HCT116 (cell line): ENCODE measurements at regions not wholly inside any gene's neighbourhood (a gene's known extent, or its start where the extent isn't known, plus 50 kb on each side); places are given as distances from the start of the nearest gene placed in this dataset.

Experiments
- ATAC-seq: fragments of 200-7000 bp; cut with Tn5 transposase; 2 replicates; pipeline ENCODE4 v1.9.1; 2020; ENCODE audit warnings: mild to moderate bottlenecking, moderate library complexity
- BruUV-seq: library from RNA; stranded (reverse); fragments of 400-500 nt; replicated peaks from 2 replicates; lab custom pipeline; 2021; lab: Mats Ljungman, UMichigan
- CTCF ChIA-PET: fragments of 300-600 bp; sonication (Branson Sonifier 250); formaldehyde crosslinking; loops from one replicate; lab custom pipeline; 2021; ENCODE audit warnings: antibody characterized with exemption; lab: Charles Lee
- POLR2A ChIA-PET: fragments of 300-600, 350-600 bp; sonication (Branson Sonifier 250); formaldehyde crosslinking; loops from one replicate; lab custom pipeline; 2021; ENCODE audit warnings: antibody characterized with exemption; lab: Charles Lee
- RAD21 ChIA-PET, 2 experiments: fragments of 300-600 bp; sonication (Branson Sonifier 250); formaldehyde crosslinking; loops; one replicate each; lab custom pipeline; 2023; ENCODE audit warnings: low total read pairs in 2 of 2; ENCODE audit not compliant: uncharacterized antibody in 2 of 2, unreplicated experiment in 2 of 2, low non-redundant PET in 1 of 2; lab: Charles Lee
- DNase-seq: peaks from one replicate; pipeline ENCODE4 v3.0.0-alpha.2; 2010; ENCODE audit warnings: low read depth, low spot score
- H2AFZ ChIP-seq: fragments of 200-600 bp; shearing (Covaris generic), sonication (generic); 2 replicates; pipeline ENCODE4 v1.6.1; 2017; ENCODE audit warnings: low read depth, mixed run types, mixed read lengths, antibody characterized with exemption, low read length; ENCODE audit not compliant: poor library complexity, severe bottlenecking
- H3K27ac ChIP-seq: 2 replicates; pipeline ENCODE4 v1.5.1; 2012; ENCODE audit warnings: low read depth, low read length
- H3K27me3 ChIP-seq: fragments of 200-600 bp; sonication (generic); 2 replicates; pipeline ENCODE4 v1.6.1; 2016; ENCODE audit warnings: mixed run types, low read length, mixed read lengths; ENCODE audit not compliant: insufficient read depth
- H3K36me3 ChIP-seq, 2 experiments: fragments of 200-500 bp in 1 of 2; fragments of 200-600 bp in 1 of 2; sonication (Bioruptor generic) in 1 of 2; sonication (generic) in 1 of 2; 2 replicates each; pipeline versions ENCODE4 v1.5.1 to v1.6.1; 2014 to 2016; ENCODE audit warnings: low read length in 2 of 2, inconsistent platforms in 1 of 2, mixed read lengths in 1 of 2, mixed run types in 1 of 2; ENCODE audit not compliant: insufficient read depth in 2 of 2, control insufficient read depth in 1 of 2
- H3K4me1 ChIP-seq, 2 experiments: fragments of 200-600 bp in 1 of 2; sonication (generic) in 1 of 2; 2 replicates each; pipeline versions ENCODE4 v1.5.1 to v1.6.1; 2012 to 2017; ENCODE audit warnings: low read length in 2 of 2, inconsistent platforms in 1 of 2, mild to moderate bottlenecking in 1 of 2, mixed read lengths in 1 of 2, mixed run types in 1 of 2, moderate library complexity in 1 of 2; ENCODE audit not compliant: insufficient read depth in 2 of 2, control insufficient read depth in 1 of 2
- H3K4me2 ChIP-seq: fragments of 200-600 bp; sonication (generic); 2 replicates; pipeline ENCODE4 v1.6.1; 2017; ENCODE audit warnings: mixed run types, low read length, mixed read lengths
- H3K4me3 ChIP-seq, 2 experiments: fragments of 200-600 bp in 1 of 2; sonication (generic) in 1 of 2; replicated peaks in 1 of 2; 2 replicates each; pipeline ENCODE4 v1.5.1; 2011 to 2016; ENCODE audit warnings: low read length in 2 of 2, control low read depth in 1 of 2, low read depth in 1 of 2, mild to moderate bottlenecking in 1 of 2, mixed read lengths in 1 of 2, mixed run types in 1 of 2
- H3K79me2 ChIP-seq: fragments of 200-600 bp; sonication (generic); 2 replicates; pipeline ENCODE4 v1.6.1; 2017; ENCODE audit warnings: mild to moderate bottlenecking, mixed run types, low read length, moderate library complexity, mixed read lengths; ENCODE audit not compliant: insufficient read depth
- H3K9ac ChIP-seq: fragments of 200-600 bp; sonication (generic); 2 replicates; pipeline ENCODE4 v1.6.1; 2016; ENCODE audit warnings: low read length, mixed read lengths
- H3K9me2 ChIP-seq: fragments of 200-600 bp; sonication (generic), shearing (Covaris generic); 2 replicates; pipeline ENCODE4 v1.6.1; 2017; ENCODE audit warnings: mixed run types, mild to moderate bottlenecking, moderate library complexity; ENCODE audit not compliant: insufficient read depth
- H3K9me3 ChIP-seq, 2 experiments: fragments of 200-500 bp in 1 of 2; fragments of 200-600 bp in 1 of 2; sonication (Bioruptor generic) in 1 of 2; sonication (generic) in 1 of 2; 2 replicates each; pipeline ENCODE4 v1.6.1; 2014 to 2017; ENCODE audit warnings: low read length in 2 of 2, mixed read lengths in 2 of 2, inconsistent platforms in 1 of 2, low read depth in 1 of 2, mild to moderate bottlenecking in 1 of 2, mixed run types in 1 of 2, moderate library complexity in 1 of 2; ENCODE audit not compliant: control insufficient read depth in 1 of 2, insufficient read depth in 1 of 2
- H4K20me1 ChIP-seq: fragments of 200-600 bp; sonication (generic), shearing (Covaris generic); 2 replicates; pipeline ENCODE4 v1.6.1; 2017; ENCODE audit warnings: mixed run types, mild to moderate bottlenecking, moderate library complexity; ENCODE audit not compliant: insufficient read depth
- EGR1 ChIP-seq: IDR thresholded peaks from 2 replicates; pipeline ENCODE4 v1.6.1; 2012; ENCODE audit warnings: low read depth
- ELF1 ChIP-seq: IDR thresholded peaks from 2 replicates; pipeline ENCODE4 v1.6.1; 2012; ENCODE audit warnings: low read depth, borderline replicate concordance
- EZH2 ChIP-seq: fragments of 200-600 bp; sonication (generic); IDR thresholded peaks from 2 replicates; pipeline ENCODE4 v1.6.1; 2017; ENCODE audit warnings: antibody characterized with exemption, mixed run types
- JUND ChIP-seq: IDR thresholded peaks from 2 replicates; pipeline ENCODE4 v1.6.1; 2012
- POLR2AphosphoS5 ChIP-seq: IDR thresholded peaks from 2 replicates; pipeline ENCODE4 v1.6.1; 2011; ENCODE audit warnings: mild to moderate bottlenecking, low read depth, low read length, moderate library complexity
- RAD21 ChIP-seq: IDR thresholded peaks from 2 replicates; pipeline ENCODE4 v1.6.1; 2012; ENCODE audit warnings: low read depth, mild to moderate bottlenecking
- REST ChIP-seq: IDR thresholded peaks from 2 replicates; pipeline ENCODE4 v1.6.1; 2012; ENCODE audit warnings: low read depth
- SIN3A ChIP-seq: IDR thresholded peaks from 2 replicates; pipeline ENCODE4 v1.6.1; 2012; ENCODE audit warnings: low read depth
- SP1 ChIP-seq: IDR thresholded peaks from 2 replicates; pipeline ENCODE4 v1.6.1; 2012; ENCODE audit warnings: low read depth
- SRF ChIP-seq: IDR thresholded peaks from 2 replicates; pipeline ENCODE4 v1.6.1; 2012; ENCODE audit warnings: low read depth
- TCF7L2 ChIP-seq: IDR thresholded peaks from 2 replicates; pipeline ENCODE4 v1.7.0; 2011; ENCODE audit warnings: borderline replicate concordance, inconsistent platforms; ENCODE audit not compliant: insufficient read depth, insufficient read length; ENCODE audit errors: extremely low read depth
- YY1 ChIP-seq: IDR thresholded peaks from 2 replicates; pipeline ENCODE4 v1.6.1; 2011; ENCODE audit warnings: low read length, low read depth, moderate library complexity, mild to moderate bottlenecking; ENCODE audit not compliant: insufficient replicate concordance; ENCODE audit errors: extremely low read depth
- ZFX ChIP-seq: fragments of 450-650 bp; IDR thresholded peaks from 2 replicates; pipeline ENCODE4 v1.6.1; 2017
- ZNF274 ChIP-seq: fragments of 200-500 bp; sonication (Bioruptor generic); IDR thresholded peaks from 2 replicates; pipeline ENCODE4 v1.6.1; 2014; ENCODE audit warnings: mild to moderate bottlenecking, low read depth, low read length, inconsistent platforms
- intact Hi-C: fragments of 100-400 bp; cut with micrococcal nuclease; formaldehyde crosslinking; loops from 2 replicates; pipeline ENCODE4 v1.10.0; 2022

- no peak for TF ChIP-seq REST
- TF ChIP-seq EZH2 = no peak
- no peak for TF ChIP-seq JUND
- no peak for TF ChIP-seq SP1
- no peak for TF ChIP-seq ELF1
- TF ChIP-seq ZNF274 = no peak
Observed at GRCh38 chr4:16993956-16994840, 95.8 kb upstream of the LDB2 start (continued).

- ATAC-seq (no peak), DNase-seq (no peak)
- Histone ChIP-seq H3K27me3 (peaks cover 6% of the 10 kb centered on the region; the same call in 1 of the 2 replicates), H2AFZ (no peak overlapping the region)
- TF ChIP-seq SIN3A (no peak), REST (no peak), RAD21 (no peak), EGR1 (no peak), POLR2AphosphoS5 (no peak), ZFX (no peak), YY1 (no peak), ZNF274 (no peak), SRF (no peak), TCF7L2 (no peak), SP1 (no peak)
- TF ChIP-seq, all 23 proteins: peak for 0
- Histone ChIP-seq H3K36me3 (no peaks in the 10 kb centered on the region), H3K4me1 (no peaks in the 10 kb centered on the region), H3K27ac (no peak overlapping the region), H3K9me2 (no peaks in the 10 kb centered on the region), H3K79me2 (no peaks in the 10 kb centered on the region), H3K9me3 (no peaks in the 10 kb centered on the region), H4K20me1 (no peaks in the 10 kb centered on the region), H3K4me3 (no peak overlapping the region), H3K4me2 (no peak overlapping the region), H3K9ac (no peak overlapping the region)
- BruUV-seq = no TSS peak
- intact Hi-C loops = no loop called here
- CTCF ChIA-PET = interaction anchor here (1.0 kb wide), 1 partner anchor 9 kb away, joined by 3 read pairs; no protein-coding TSS in a partner anchor
- POLR2A ChIA-PET = no interaction called here
- RAD21 ChIA-PET = no interaction called here
Observed at GRCh38 chr4:16992566-16993225, 94.3 kb upstream of the LDB2 start.
